Small intestine (tissue), 7 donors: ENCODE measurements at regions not wholly inside any gene's neighbourhood (a gene's known extent, or its start where the extent isn't known, plus 50 kb on each side); places are given as distances from the start of the nearest gene placed in this dataset.

Source experiments
- DNase-seq, 2 donors: peaks; one replicate each; pipeline versions ENCODE4 v3.0.0 to v3.0.0-alpha.2; 2013
- FAIRE-seq: peaks from 2 replicates; lab custom pipeline; 2012; peaks lifted over from hg19 to GRCh38; lab: Jason Lieb, UNC
- H3K27ac ChIP-seq, 3 donors: one replicate each; pipeline ENCODE4 v1.5.1; 2013; ENCODE audit warnings: low read length in 2 of 3, mild to moderate bottlenecking in 2 of 3, control low read depth in 1 of 3, inconsistent platforms in 1 of 3, low read depth in 1 of 3, moderate library complexity in 1 of 3
- H3K27me3 ChIP-seq, 3 donors: one replicate each; pipeline ENCODE4 v1.6.1; 2013; ENCODE audit warnings: low read length in 3 of 3, inconsistent platforms in 1 of 3; ENCODE audit not compliant: control insufficient read depth in 3 of 3, insufficient read depth in 3 of 3
- H3K36me3 ChIP-seq, 3 donors: one replicate each; pipeline ENCODE4 v1.6.1; 2013; ENCODE audit warnings: low read length in 3 of 3, inconsistent platforms in 1 of 3, low read depth in 1 of 3, mild to moderate bottlenecking in 1 of 3, moderate library complexity in 1 of 3; ENCODE audit not compliant: control insufficient read depth in 3 of 3, insufficient read depth in 2 of 3
- H3K4me1 ChIP-seq, 3 donors: one replicate each; pipeline ENCODE4 v1.6.1; 2013; ENCODE audit warnings: low read length in 2 of 3, inconsistent platforms in 1 of 3, low read depth in 1 of 3, mild to moderate bottlenecking in 1 of 3, moderate library complexity in 1 of 3; ENCODE audit not compliant: control insufficient read depth in 3 of 3, insufficient read depth in 2 of 3
- H3K4me3 ChIP-seq, 3 donors: one replicate each; pipeline ENCODE4 v1.5.1; 2013; ENCODE audit warnings: low read length in 3 of 3, control low read depth in 1 of 3, inconsistent platforms in 1 of 3, low read depth in 1 of 3, mild to moderate bottlenecking in 1 of 3, moderate library complexity in 1 of 3
- H3K9me3 ChIP-seq, 2 donors: one replicate each; pipeline ENCODE4 v1.6.1; 2013; ENCODE audit warnings: low read depth in 1 of 2, low read length in 1 of 2; ENCODE audit not compliant: control insufficient read depth in 2 of 2, insufficient read depth in 1 of 2
- WGBS, 3 donors: extraction: QIAGEN DNeasy Blood & Tissue Kit; methylation state at CpG; one replicate each; pipeline ENCODE4 v1.1.7; 2013; 5-methylcytosine and 5-hydroxymethylcytosine counted together
- donor health status: healthy with polysubstance abuse.
- donor health status: control.
- donor health status: control.
- donor health status: Bipolar disorder and iron deficiency.
- donor health status: healthy.

DNA sequence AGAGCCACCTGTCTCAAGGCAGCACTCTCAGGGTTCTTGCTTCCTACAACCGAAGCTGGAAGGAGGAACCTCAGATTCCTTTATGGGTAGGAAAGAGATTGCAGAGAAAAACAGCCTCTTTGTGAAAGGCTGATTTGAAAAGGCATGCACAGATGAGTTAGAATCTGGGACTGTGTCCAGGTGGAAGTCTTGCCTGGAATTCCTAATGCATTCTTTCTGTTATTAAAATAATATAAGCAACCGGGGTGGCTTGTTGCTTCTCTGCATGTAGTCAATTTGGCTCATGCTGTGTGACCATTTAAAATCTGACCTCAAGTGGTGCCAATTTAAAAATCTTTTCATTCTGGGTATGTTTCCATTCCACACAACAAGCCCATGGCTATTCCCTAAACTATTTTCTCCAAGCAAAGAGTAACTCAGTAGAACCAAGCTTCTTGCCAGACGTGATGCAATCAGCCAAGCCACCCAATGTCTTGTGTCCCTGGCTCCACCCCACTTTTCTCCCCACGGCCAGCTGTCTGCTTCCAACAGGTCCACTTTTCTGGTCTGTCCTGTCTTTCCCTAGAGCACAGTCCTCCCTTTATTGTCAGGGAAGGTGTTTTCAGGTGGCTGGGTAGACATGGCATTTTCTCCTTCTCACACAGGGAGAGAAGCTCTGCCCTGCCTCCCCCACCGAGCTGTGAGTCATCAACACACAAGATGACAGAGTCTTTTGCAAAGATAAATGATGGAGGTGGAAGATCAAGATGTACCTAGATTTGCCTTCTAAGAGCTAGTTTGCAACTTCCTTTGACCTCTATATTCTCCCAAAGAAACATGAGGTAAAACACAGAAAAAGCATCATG is 394.3 kb downstream of the FOXO1 start:
- FAIRE-seq: no peak
- Histone ChIP-seq H3K36me3 (no peaks in the 10 kb centered on the region), H3K27ac (peak overlapping the region in 1 of 3 donors; percentile 22), H3K9me3 (no peaks in the 10 kb centered on the region), H3K27me3 (no peaks in the 10 kb centered on the region), H3K4me1 (no peaks in the 10 kb centered on the region), H3K4me3 (no peak overlapping the region)
- 45 to 48% (median 47%) methylated on average over 5 of the region's 5 CpGs for WGBS, 3 donors
- DNase-seq: no peak

DNA sequence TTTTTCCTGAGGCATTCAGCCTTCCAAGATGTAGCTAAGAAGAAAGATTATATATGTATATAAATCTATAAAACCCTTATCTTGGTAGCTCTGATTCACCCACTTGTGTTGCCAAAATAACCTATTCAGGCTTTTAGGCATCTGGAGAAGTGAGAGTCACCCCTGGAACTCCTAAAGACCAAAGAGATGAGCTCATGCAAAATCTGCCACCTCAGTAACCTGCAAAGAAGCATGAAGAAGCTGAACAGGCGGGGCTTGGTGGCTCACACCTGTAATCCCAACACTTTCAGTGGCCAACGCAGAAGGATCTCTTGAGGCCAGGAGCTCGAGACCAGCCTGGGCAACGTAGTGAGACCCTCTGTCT is 393.7 kb downstream of the FOXO1 start:
- FAIRE-seq (no peak), DNase-seq (no peak)
- no peaks in the 10 kb centered on the region for H3K27me3 ChIP-seq
- H3K36me3 ChIP-seq: no peaks in the 10 kb centered on the region
- H3K4me1 ChIP-seq: no peaks in the 10 kb centered on the region
- H3K9me3 ChIP-seq: no peaks in the 10 kb centered on the region
- H3K4me3 ChIP-seq: no peak overlapping the region
- WGBS, 3 donors: 88 to 90% (median 88%) methylated on average over 4 of the region's 4 CpGs
- no peak overlapping the region for H3K27ac ChIP-seq

DNA sequence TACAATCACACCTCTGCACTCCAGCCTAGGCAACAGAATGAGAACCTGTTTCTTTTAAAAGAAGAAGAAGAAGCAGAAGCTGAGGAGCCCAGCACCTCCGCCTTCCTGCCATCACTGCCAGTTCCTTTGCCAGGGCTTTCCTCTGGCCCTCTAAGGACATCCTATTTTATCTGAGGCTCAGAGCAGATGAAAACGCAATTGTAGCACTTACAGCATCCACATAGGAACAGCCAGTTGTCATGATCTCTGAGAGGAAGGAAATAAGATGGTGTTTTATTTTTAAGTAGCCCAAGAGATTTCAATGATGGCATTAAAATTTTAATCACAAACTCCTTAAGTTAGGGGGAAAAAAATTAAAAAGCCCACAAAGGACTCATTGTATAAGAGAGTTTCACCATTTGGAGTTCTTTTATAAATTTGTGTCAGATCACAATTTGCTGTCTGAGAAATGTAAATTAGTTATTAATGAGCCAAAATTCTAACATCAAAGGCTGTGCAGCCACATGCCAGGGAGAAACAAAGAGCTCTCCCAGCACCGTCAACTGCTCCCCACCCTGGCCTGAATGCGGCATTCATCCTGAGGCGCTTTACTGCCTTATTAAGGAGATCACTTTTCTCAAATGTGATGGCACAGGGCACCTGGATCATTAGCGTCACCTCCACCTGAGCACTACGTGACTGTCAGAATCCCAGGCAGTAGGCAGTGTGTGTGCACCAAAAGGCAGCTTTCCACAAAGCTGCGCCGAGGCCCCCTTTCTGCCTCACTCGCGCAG is 393.0 kb downstream of the FOXO1 start:
- WGBS, 3 donors: 90 to 94% (median 92%) methylated on average over 11 of the region's 11 CpGs
- no peaks in the 10 kb centered on the region for H3K27me3 ChIP-seq
- no peaks in the 10 kb centered on the region for H3K9me3 ChIP-seq
- H3K4me3 ChIP-seq: no peak overlapping the region
- DNase-seq (no peak), FAIRE-seq (no peak)
- no peaks in the 10 kb centered on the region for H3K36me3 ChIP-seq
- no peaks in the 10 kb centered on the region for H3K4me1 ChIP-seq
- H3K27ac ChIP-seq: no peak overlapping the region

DNA sequence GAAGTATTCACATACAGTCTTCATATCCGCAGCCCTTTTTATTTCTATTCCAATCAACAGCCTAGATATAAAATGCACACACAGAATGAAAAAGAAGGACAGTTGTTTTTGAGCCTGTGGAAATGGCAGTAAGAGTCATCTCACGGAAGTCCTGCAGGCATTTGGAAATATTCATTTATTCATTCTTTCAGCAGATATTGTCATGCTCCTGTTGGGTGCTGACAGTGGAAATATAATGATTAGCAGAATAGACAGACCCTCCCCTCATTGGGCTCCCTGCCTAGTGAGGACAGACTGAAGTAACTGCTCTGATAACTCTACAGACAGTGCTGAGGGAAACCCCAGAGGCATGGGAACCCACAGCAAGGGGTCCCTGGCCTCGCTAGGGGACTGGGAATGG is 392.3 kb downstream of the FOXO1 start:
- DNase-seq (no peak), FAIRE-seq (no peak)
- WGBS, 3 donors: 87 to 100% (median 95%) methylated on average over 3 of the region's 3 CpGs
- Histone ChIP-seq H3K27me3 (no peaks in the 10 kb centered on the region), H3K9me3 (no peaks in the 10 kb centered on the region), H3K27ac (no peak overlapping the region), H3K36me3 (no peaks in the 10 kb centered on the region), H3K4me1 (no peaks in the 10 kb centered on the region), H3K4me3 (no peak overlapping the region)

DNA sequence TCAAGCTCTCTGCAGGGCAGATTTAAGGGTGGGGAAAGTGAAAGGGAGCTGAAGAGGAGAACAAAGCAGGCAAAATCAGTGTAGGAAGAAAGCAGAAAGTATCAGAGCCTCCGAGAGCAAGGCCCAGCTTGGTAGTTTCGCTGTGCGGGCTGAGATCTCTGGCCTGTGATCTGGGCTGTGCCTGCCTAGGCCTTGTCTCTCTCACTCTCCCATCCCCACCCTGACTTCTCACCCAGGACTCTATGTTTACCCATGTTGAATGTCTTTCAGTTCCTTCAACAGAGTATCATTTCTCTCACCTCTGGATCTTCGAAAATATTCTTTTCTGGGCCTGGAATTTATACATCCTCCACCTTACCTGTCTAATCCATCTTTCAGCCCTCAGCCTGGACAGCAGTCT is 391.3 kb downstream of the FOXO1 start:
- Histone ChIP-seq H3K9me3 (no peaks in the 10 kb centered on the region), H3K27ac (no peak overlapping the region), H3K4me3 (no peak overlapping the region), H3K36me3 (no peaks in the 10 kb centered on the region), H3K4me1 (no peaks in the 10 kb centered on the region), H3K27me3 (no peaks in the 10 kb centered on the region)
- WGBS, 3 donors: 88 to 90% (median 89%) methylated on average over 4 of the region's 4 CpGs
- FAIRE-seq (no peak), DNase-seq (no peak)

DNA sequence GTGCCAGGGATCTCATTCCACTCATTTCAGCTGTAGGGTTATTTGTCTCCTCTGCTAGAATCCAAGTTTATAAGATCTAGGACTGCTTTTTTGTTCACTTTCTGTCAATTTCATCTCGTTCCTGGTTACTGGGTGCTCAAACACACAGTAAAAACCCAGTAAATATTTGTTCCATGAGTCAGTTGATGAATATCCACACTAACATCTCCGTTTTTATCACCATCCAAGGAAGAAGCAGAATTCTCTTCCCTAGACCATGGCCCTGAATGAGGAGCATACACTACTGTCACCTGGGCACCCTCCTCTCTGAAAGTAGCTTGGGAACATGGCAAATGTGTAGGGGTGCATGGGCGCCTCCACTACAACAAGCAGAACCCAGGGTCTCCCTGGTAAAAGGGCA is 390.8 kb downstream of the FOXO1 start:
- Histone ChIP-seq H3K4me1 (no peaks in the 10 kb centered on the region), H3K27ac (no peak overlapping the region), H3K36me3 (no peaks in the 10 kb centered on the region), H3K4me3 (no peak overlapping the region), H3K9me3 (no peaks in the 10 kb centered on the region), H3K27me3 (no peaks in the 10 kb centered on the region)
- 76 to 85% (median 79%) methylated on average over 3 of the region's 3 CpGs for WGBS, 3 donors
- no peak for DNase-seq
- FAIRE-seq: no peak

DNA sequence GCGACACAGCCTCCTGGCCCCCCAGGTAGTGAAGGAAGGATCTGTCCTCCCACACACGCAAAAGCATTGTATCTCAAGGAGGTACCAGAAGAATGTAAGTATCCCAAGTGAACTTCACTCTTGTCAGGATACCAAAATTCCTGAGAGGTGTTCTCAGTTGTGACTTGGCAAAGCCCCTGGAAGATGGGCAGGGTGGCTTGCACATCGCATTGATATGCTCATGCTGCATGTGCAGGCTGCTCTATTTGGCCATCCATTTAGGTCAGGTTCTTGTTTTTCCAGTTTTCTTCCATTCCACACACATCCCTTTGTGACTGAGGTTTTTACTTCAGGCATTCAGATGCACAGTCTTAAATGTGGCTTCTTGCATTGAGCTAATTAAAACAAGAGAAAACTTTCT is 382.8 kb downstream of the FOXO1 start:
- DNase-seq (no peak), FAIRE-seq (no peak)
- Histone ChIP-seq H3K27me3 (no peaks in the 10 kb centered on the region), H3K36me3 (no peaks in the 10 kb centered on the region), H3K4me3 (no peak overlapping the region), H3K9me3 (no peaks in the 10 kb centered on the region), H3K27ac (no peak overlapping the region), H3K4me1 (no peaks in the 10 kb centered on the region)
- WGBS, 3 donors: 76 to 93% (median 90%) methylated on average over 3 of the region's 3 CpGs

DNA sequence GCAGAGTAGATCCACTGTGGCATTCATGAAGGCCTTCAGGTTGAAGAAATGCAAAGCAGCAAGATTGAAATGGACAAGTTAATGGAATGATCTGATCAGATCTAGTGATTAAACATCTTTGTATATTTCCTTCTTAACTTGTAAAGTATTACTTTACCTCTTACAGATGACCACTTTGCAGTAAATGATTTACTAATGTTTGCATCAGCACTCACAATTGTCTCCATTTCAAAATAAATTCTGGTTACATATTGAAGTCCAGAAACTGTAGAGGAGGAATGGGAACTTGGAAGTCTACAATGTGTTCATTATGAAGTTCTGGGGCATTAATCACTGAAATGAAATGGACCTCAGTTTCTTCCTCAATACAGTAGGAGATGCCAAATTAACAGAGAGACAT is 380.8 kb downstream of the FOXO1 start:
- no peaks in the 10 kb centered on the region for H3K9me3 ChIP-seq
- H3K27ac ChIP-seq: no peak overlapping the region
- no peaks in the 10 kb centered on the region for H3K27me3 ChIP-seq
- DNase-seq (no peak), FAIRE-seq (no peak)
- H3K4me1 ChIP-seq: no peaks in the 10 kb centered on the region
- H3K36me3 ChIP-seq: no peaks in the 10 kb centered on the region
- H3K4me3 ChIP-seq: no peak overlapping the region
